GM10266 (cell line): ENCODE measurements at regions not wholly inside any gene's neighbourhood (a gene's known extent, or its start where the extent isn't known, plus 50 kb on each side); places are given as distances from the start of the nearest gene placed in this dataset.

Experiments used
- DNase-seq: peaks from one replicate; pipeline ENCODE4 v3.0.0; 2012; ENCODE audit errors: extremely low spot score
- CTCF ChIP-seq: IDR thresholded peaks from 2 replicates; pipeline ENCODE4 v1.5.1; 2012; ENCODE audit warnings: mild to moderate bottlenecking, low read depth; ENCODE audit not compliant: control insufficient read depth, insufficient read depth; ENCODE audit errors: missing control alignments

- no peak for DNase-seq
- no peak for TF ChIP-seq CTCF
Measured at GRCh38 chr22:26952004-26952403, 294.6 kb downstream of the MIAT start.

- TF ChIP-seq CTCF: no peak
- DNase-seq: no peak
Measured at GRCh38 chr22:26952451-26953011, 295.1 kb downstream of the MIAT start.

- no peak for TF ChIP-seq CTCF
Measured at GRCh38 chr22:26953012-26953883, 295.9 kb downstream of the MIAT start.

GRCh38 chr22:26956371-26956770 lies 299.0 kb downstream of the MIAT start:
- DNase-seq: no peak
- no peak for TF ChIP-seq CTCF

More at GRCh38 chr22:26953012-26953883, 295.9 kb downstream of the MIAT start:
- DNase-seq: no peak

- DNase-seq: no peak
- no peak for TF ChIP-seq CTCF
Measured at GRCh38 chr22:26957176-26957575, 299.8 kb downstream of the MIAT start.

- no peak for TF ChIP-seq CTCF
- DNase-seq: no peak
Measured at GRCh38 chr22:26957897-26958296, 300.5 kb downstream of the MIAT start.

- TF ChIP-seq CTCF: no peak
- no peak for DNase-seq
Measured at GRCh38 chr22:26958378-26958777, 301.0 kb downstream of the MIAT start.
